Uterus (tissue), 2 donors: ENCODE measurements at regions not wholly inside any gene's neighbourhood (a gene's known extent, or its start where the extent isn't known, plus 50 kb on each side); places are given as distances from the start of the nearest gene placed in this dataset.

Experiments used
- CTCF ChIP-seq, 4 experiments: fragments of 200-600 bp in 2 of 4; fragments of 450-650 bp in 2 of 4; sonication (generic) in 2 of 4; IDR thresholded peaks; one replicate each; pipeline ENCODE4 v1.5.1; 2016 to 2019; ENCODE audit warnings: antibody characterized with exemption in 4 of 4, mild to moderate bottlenecking in 2 of 4, moderate library complexity in 1 of 4
- POLR2A ChIP-seq, 2 donors: fragments of 450-650 bp; IDR thresholded peaks; one replicate each; pipeline ENCODE4 v1.6.1; 2016; ENCODE audit warnings: antibody characterized with exemption in 2 of 2, mild to moderate bottlenecking in 1 of 2, moderate library complexity in 1 of 2

- TF ChIP-seq POLR2A (IDR thresholded peaks at IDR 0.05) (no peak), CTCF (IDR thresholded peaks at IDR 0.05) (no peak)
These were observed 397.7 kb upstream of the PMFBP1 start for GRCh38 chr16:72569677-72570076.
